Right lobe of liver (tissue), 4 donors: ENCODE measurements at regions not wholly inside any gene's neighbourhood (a gene's known extent, or its start where the extent isn't known, plus 50 kb on each side); places are given as distances from the start of the nearest gene placed in this dataset.

ENCODE experiments used
- POLR2A ChIP-seq: fragments of 450-650 bp; IDR thresholded peaks from one replicate; pipeline ENCODE4 v1.6.1; 2017; ENCODE audit warnings: antibody characterized with exemption, mild to moderate bottlenecking
- TF ChIP-seq, protein P1 (sequence below), 4 donors: fragments of 200-600 bp in 3 of 4; fragments of 450-650 bp in 1 of 4; IDR thresholded peaks; one replicate each; pipeline versions ENCODE4 v1.5.1 to v1.8.0; 2016 to 2022; ENCODE audit warnings: antibody characterized with exemption in 4 of 4, mild to moderate bottlenecking in 2 of 4
- donor health status: DM: no; HTN: no; CAD: no.
- donor health status: DM: no; HTN: no; CAD: no.
- donor health status: DM: no; HTN: yes; CAD: no.

DNA sequence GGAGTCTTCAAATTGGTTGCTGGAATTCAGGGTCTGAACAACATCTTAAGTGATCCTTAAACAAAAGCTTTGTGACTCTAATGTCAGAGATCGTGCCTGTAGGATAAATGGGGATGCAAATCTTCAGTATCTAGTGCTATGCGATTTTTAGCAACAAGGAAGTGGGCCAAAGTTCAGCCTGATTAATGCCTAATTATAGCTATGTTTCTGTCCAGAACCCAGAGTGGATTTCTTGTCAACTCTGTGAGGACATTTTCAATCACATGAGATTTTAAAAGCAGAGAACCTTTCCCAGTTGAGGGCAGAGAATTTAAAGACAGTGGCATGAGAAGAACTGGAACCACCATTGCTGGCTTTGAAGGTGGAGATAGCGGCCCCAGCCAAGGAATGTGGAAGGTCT is 84.3 kb upstream of the PCDH9 start:
- TF ChIP-seq, protein P1, sequence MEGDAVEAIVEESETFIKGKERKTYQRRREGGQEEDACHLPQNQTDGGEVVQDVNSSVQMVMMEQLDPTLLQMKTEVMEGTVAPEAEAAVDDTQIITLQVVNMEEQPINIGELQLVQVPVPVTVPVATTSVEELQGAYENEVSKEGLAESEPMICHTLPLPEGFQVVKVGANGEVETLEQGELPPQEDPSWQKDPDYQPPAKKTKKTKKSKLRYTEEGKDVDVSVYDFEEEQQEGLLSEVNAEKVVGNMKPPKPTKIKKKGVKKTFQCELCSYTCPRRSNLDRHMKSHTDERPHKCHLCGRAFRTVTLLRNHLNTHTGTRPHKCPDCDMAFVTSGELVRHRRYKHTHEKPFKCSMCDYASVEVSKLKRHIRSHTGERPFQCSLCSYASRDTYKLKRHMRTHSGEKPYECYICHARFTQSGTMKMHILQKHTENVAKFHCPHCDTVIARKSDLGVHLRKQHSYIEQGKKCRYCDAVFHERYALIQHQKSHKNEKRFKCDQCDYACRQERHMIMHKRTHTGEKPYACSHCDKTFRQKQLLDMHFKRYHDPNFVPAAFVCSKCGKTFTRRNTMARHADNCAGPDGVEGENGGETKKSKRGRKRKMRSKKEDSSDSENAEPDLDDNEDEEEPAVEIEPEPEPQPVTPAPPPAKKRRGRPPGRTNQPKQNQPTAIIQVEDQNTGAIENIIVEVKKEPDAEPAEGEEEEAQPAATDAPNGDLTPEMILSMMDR (IDR thresholded peaks at IDR 0.05): no peak
- no peak for TF ChIP-seq POLR2A
